Glutamatergic neuron (in vitro differentiated cells): ENCODE measurements at regions not wholly inside any gene's neighbourhood (a gene's known extent, or its start where the extent isn't known, plus 50 kb on each side); places are given as distances from the start of the nearest gene placed in this dataset.
A peak's percentile ranks its signal among the peaks of the same experiment; 100 is the strongest.

Source experiments
- DNase-seq: peaks from one replicate; pipeline ENCODE4 v3.0.0; 2022
- H3K27ac Mint-ChIP-seq: one replicate; pipeline ENCODE4 v1.8.0; 2020; ENCODE audit warnings: mild to moderate bottlenecking, mixed read lengths, inconsistent platforms; ENCODE audit not compliant: unreplicated experiment
- H3K27me3 Mint-ChIP-seq: one replicate; pipeline ENCODE4 v1.8.0; 2020; ENCODE audit warnings: mild to moderate bottlenecking, moderate library complexity, mixed read lengths, inconsistent platforms; ENCODE audit not compliant: unreplicated experiment
- H3K36me3 Mint-ChIP-seq: one replicate; pipeline ENCODE4 v1.8.0; 2020; ENCODE audit warnings: mild to moderate bottlenecking, mixed read lengths, inconsistent platforms; ENCODE audit not compliant: unreplicated experiment
- H3K4me1 Mint-ChIP-seq: one replicate; pipeline ENCODE4 v1.8.0; 2020; ENCODE audit warnings: mild to moderate bottlenecking, low read depth, mixed read lengths, inconsistent platforms; ENCODE audit not compliant: unreplicated experiment
- H3K4me3 Mint-ChIP-seq: one replicate; pipeline ENCODE4 v1.8.0; 2020; ENCODE audit warnings: mild to moderate bottlenecking, mixed read lengths, inconsistent platforms; ENCODE audit not compliant: unreplicated experiment
- H3K9me3 Mint-ChIP-seq: one replicate; pipeline ENCODE4 v1.8.0; 2020; ENCODE audit warnings: mild to moderate bottlenecking, moderate library complexity, mixed read lengths, inconsistent platforms; ENCODE audit not compliant: unreplicated experiment
- TF ChIP-seq, protein P1 (sequence below): fragments of 200-600 bp; sonication (generic); IDR thresholded peaks from one replicate; pipeline ENCODE4 v1.5.0; 2021; ENCODE audit not compliant: partially characterized antibody, unreplicated experiment

- H3K27me3 Mint-ChIP-seq: peaks cover 5% of the 10 kb centered on the region
- H3K4me3 Mint-ChIP-seq: no peak overlapping the region
- peak; percentile 82 for DNase-seq
- H3K4me1 Mint-ChIP-seq: no peaks in the 10 kb centered on the region
- peaks cover 4% of the 10 kb centered on the region for H3K36me3 Mint-ChIP-seq
- TF ChIP-seq, protein P1, sequence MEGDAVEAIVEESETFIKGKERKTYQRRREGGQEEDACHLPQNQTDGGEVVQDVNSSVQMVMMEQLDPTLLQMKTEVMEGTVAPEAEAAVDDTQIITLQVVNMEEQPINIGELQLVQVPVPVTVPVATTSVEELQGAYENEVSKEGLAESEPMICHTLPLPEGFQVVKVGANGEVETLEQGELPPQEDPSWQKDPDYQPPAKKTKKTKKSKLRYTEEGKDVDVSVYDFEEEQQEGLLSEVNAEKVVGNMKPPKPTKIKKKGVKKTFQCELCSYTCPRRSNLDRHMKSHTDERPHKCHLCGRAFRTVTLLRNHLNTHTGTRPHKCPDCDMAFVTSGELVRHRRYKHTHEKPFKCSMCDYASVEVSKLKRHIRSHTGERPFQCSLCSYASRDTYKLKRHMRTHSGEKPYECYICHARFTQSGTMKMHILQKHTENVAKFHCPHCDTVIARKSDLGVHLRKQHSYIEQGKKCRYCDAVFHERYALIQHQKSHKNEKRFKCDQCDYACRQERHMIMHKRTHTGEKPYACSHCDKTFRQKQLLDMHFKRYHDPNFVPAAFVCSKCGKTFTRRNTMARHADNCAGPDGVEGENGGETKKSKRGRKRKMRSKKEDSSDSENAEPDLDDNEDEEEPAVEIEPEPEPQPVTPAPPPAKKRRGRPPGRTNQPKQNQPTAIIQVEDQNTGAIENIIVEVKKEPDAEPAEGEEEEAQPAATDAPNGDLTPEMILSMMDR: peak; percentile 82
- H3K27ac Mint-ChIP-seq: no peak overlapping the region
- H3K9me3 Mint-ChIP-seq: no peaks in the 10 kb centered on the region
Measured at GRCh38 chr10:123573236-123574108, 92.7 kb upstream of the GPR26 start.

GRCh38 chr10:123574109-123574698 is 92.0 kb upstream of the GPR26 start:
- H3K4me3 Mint-ChIP-seq: no peak overlapping the region
- H3K27ac Mint-ChIP-seq: no peak overlapping the region
- no peak for DNase-seq
- no peaks in the 10 kb centered on the region for H3K4me1 Mint-ChIP-seq
- no peaks in the 10 kb centered on the region for H3K9me3 Mint-ChIP-seq
- TF ChIP-seq, protein P1: no peak
- peaks cover under 1% of the 10 kb centered on the region for H3K36me3 Mint-ChIP-seq
- peaks cover 5% of the 10 kb centered on the region for H3K27me3 Mint-ChIP-seq

GRCh38 chr10:123575105-123575504 is 91.0 kb upstream of the GPR26 start:
- H3K4me3 Mint-ChIP-seq: no peak overlapping the region
- TF ChIP-seq, protein P1: no peak
- DNase-seq: no peak
- peaks cover 5% of the 10 kb centered on the region for H3K27me3 Mint-ChIP-seq
- no peaks in the 10 kb centered on the region for H3K9me3 Mint-ChIP-seq
- no peak overlapping the region for H3K27ac Mint-ChIP-seq
- H3K4me1 Mint-ChIP-seq: no peaks in the 10 kb centered on the region
- H3K36me3 Mint-ChIP-seq: no peaks in the 10 kb centered on the region

DNA sequence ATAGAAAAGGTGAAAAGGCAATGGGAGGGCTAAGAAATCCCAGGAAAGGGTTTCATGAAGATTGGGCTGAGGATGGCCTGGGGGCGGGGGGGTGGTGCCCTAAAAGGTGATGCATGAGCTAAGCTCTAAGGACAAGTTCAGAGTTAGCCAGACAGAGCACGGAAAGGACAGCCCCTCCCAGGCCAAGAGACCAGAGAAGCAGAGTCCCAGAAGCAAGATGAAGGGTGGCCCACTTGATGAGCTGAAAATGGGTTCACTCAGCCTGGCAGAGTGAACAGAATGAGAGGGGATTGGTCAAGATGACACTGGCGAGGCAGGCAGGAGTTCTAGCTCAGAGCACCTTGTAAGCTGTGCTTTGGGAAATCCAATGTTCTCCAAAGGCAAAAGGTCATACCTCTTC is 89.4 kb upstream of the GPR26 start:
- TF ChIP-seq, protein P1: no peak
- DNase-seq: no peak
- Mint-ChIP-seq H3K36me3 (no peaks in the 10 kb centered on the region), H3K27ac (no peak overlapping the region), H3K4me1 (no peaks in the 10 kb centered on the region), H3K4me3 (no peak overlapping the region), H3K9me3 (peaks cover 2% of the 10 kb centered on the region), H3K27me3 (peaks cover 5% of the 10 kb centered on the region)

GRCh38 chr10:123577921-123578461 is 88.2 kb upstream of the GPR26 start:
- Mint-ChIP-seq H3K4me1 (no peaks in the 10 kb centered on the region), H3K4me3 (no peak overlapping the region), H3K9me3 (peaks cover 3% of the 10 kb centered on the region), H3K27me3 (peaks cover 2% of the 10 kb centered on the region), H3K27ac (no peak overlapping the region), H3K36me3 (no peaks in the 10 kb centered on the region)
- no peak for DNase-seq
- TF ChIP-seq, protein P1: no peak
